ENCODE measurements at regions not wholly inside any gene's neighbourhood (a gene's known extent, or its start where the extent isn't known, plus 50 kb on each side); places are given as distances from the start of the nearest gene placed in this dataset.
"Not testable (repeated sequence)": the region's sequence is repeated elsewhere in the genome, so short reads cannot be mapped to it uniquely, and the experiment has no call there.

- DNase-seq (ENCODE audit: low read depth), result peak; percentile 92
- H3K4me3 ChIP-seq (ENCODE audit: low read depth, low read length), result no peak overlapping the region
- peak; percentile 72 for TF ChIP-seq CTCF (IDR thresholded peaks at IDR 0.05; ENCODE audit: insufficient read depth, low read depth, low read length)
Observed at GRCh38 chr6:3977875-3978711, 100.8 kb downstream of the FAM217A start.

DNA sequence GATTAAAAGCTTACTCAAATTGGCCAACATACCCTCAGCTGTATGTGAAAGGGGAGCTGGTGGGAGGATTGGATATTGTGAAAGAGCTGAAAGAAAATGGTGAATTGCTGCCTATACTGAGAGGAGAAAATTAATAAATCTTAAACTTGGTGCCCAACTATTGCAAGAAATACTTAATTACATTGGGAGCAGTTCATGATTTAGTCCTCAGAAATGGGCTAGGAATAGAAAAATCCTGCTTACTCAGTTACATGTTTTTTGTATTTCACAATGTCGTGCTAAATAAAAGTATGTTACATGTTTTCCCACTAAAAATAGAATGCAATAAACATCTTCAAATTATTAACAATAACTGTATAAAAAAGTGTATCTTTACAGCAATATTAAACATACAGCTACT lies 100.0 kb downstream of the FAM217A start:
- DNase-seq (ENCODE audit: low read depth); H3K4me3 ChIP-seq (ENCODE audit: low read depth, low read length): not testable (repeated sequence)

DNA sequence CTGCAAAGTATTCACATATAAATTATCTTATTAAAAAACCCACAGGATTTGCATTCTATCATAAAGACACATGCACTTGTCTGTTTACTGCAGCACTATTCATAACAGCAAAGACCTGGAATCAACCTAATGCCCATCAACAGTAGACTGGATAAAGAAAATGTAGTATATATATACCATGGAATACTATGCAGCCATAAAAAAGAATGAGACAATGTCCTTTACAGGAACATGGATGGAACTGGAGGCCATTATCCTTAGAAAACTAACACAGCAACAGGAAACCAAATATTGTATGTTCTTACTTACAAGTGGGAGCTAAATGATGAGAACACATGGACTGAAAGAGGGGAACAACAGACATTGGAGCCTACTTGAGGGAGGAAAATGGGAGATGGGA lies 97.0 kb downstream of the FAM217A start:
- H3K4me3 ChIP-seq (ENCODE audit: low read depth, low read length), result no peak overlapping the region
- no peak for DNase-seq (ENCODE audit: low read depth)
- TF ChIP-seq CTCF (IDR thresholded peaks at IDR 0.05; ENCODE audit: insufficient read depth, low read depth, low read length), result no peak

DNA sequence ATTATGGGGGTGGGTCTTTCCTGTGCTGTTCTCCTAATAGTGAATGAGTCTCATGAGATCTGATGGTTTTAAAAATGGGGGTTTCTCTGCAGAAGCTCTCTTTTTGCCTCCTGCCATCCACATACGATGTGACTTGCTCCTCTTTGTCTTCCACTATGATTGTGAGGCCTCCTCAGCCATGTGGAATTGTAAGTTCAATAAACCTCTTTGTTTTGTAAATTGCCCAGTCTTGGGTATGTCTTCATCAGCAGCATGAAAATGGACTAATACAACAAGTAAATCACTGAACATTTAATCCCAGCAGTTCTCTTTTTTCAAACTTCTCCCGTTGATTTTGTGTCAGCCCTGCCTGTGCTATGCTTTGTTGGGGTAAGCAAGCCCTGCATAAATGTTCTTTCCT lies 95.2 kb downstream of the FAM217A start:
- no peak for DNase-seq (ENCODE audit: low read depth)
- H3K4me3 ChIP-seq (ENCODE audit: low read depth, low read length), result no peak overlapping the region
- no peak for TF ChIP-seq CTCF (IDR thresholded peaks at IDR 0.05; ENCODE audit: insufficient read depth, low read depth, low read length)

GRCh38 chr6:3984494-3984893 lies 94.4 kb downstream of the FAM217A start:
- no peak for DNase-seq (ENCODE audit: low read depth)
- no peak overlapping the region for H3K4me3 ChIP-seq (ENCODE audit: low read depth, low read length)
- TF ChIP-seq CTCF (IDR thresholded peaks at IDR 0.05; ENCODE audit: insufficient read depth, low read depth, low read length), result no peak

- DNase-seq (ENCODE audit: low read depth), result no peak
- H3K4me3 ChIP-seq (ENCODE audit: low read depth, low read length), result no peak overlapping the region
- no peak for TF ChIP-seq CTCF (IDR thresholded peaks at IDR 0.05; ENCODE audit: insufficient read depth, low read depth, low read length)
Observed at GRCh38 chr6:3986241-3986640, 92.7 kb downstream of the FAM217A start.

DNA sequence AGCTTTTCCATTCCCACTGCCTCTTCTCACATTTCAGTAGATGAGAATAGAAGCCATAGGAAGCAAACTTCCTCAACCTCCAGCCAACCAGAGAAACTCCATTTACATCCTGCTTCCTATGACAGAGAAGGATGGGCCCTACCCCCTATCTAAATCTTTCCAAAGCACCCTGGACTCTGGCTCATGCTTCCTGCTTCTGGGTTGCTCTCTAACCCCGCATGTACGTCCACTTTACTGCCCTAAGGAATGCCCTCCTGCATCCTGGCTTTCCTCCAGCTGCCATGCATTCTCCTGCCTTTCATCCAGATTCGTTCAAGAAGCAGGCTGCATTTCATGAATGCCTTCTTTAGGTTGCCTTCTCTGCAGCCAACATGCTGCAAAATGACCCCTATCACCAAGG lies 91.9 kb downstream of the FAM217A start:
- no peak overlapping the region for H3K4me3 ChIP-seq (ENCODE audit: low read depth, low read length)
- peak; percentile 63 for DNase-seq (ENCODE audit: low read depth)
- TF ChIP-seq CTCF (IDR thresholded peaks at IDR 0.05; ENCODE audit: insufficient read depth, low read depth, low read length), result no peak

Measured in fibroblast of villous mesenchyme (primary cell).